ENCODE measurements at regions not wholly inside any gene's neighbourhood (a gene's known extent, or its start where the extent isn't known, plus 50 kb on each side); places are given as distances from the start of the nearest gene placed in this dataset.

- peaks cover 0 to 7% of the 10 kb centered on the region in 2 experiments; a peak in 1 of 3 replicates for H3K36me3 ChIP-seq (ENCODE audit: control insufficient read depth in 2 of 2, insufficient read depth in 1 of 2, low read length in 2 of 2)
- no peak for TF ChIP-seq ZBTB7A (tag by site-specific recombination; IDR thresholded peaks at IDR 0.05; ENCODE audit: low read depth)
- TF ChIP-seq ZNF544 (tag by site-specific recombination; IDR thresholded peaks at IDR 0.05) = no peak
- no peak for TF ChIP-seq ZNF423 (tag by site-specific recombination; IDR thresholded peaks at IDR 0.05)
- no peak for TF ChIP-seq ZNF335 (tag by site-specific recombination; conservative IDR thresholded peaks at IDR 0.05)
- no peak for TF ChIP-seq ZNF202 (tag by site-specific recombination; IDR thresholded peaks at IDR 0.05; ENCODE audit: borderline replicate concordance)
- TF ChIP-seq ZSCAN16 (tag by site-specific recombination; IDR thresholded peaks at IDR 0.05) = no peak
- no peak for TF ChIP-seq ZNF114 (tag by site-specific recombination; IDR thresholded peaks at IDR 0.05)
- no peak for TF ChIP-seq OVOL3 (tag by site-specific recombination; IDR thresholded peaks at IDR 0.05)
- no peak for TF ChIP-seq GLIS1 (tag by site-specific recombination; IDR thresholded peaks at IDR 0.05)
- TF ChIP-seq MZF1 (tag by site-specific recombination; IDR thresholded peaks at IDR 0.05; ENCODE audit: borderline replicate concordance) = no peak
- no peak for TF ChIP-seq ZNF639 (tag by site-specific recombination; IDR thresholded peaks at IDR 0.05)
- no peak for TF ChIP-seq HOXC10 (CRISPR knock-in tag; IDR thresholded peaks at IDR 0.05)
- no peak for TF ChIP-seq ZBTB8A (tag by site-specific recombination; IDR thresholded peaks at IDR 0.05)
- no peak for TF ChIP-seq ZFHX2 (tag by site-specific recombination; conservative IDR thresholded peaks at IDR 0.05)
- TF ChIP-seq ZXDB (tag by site-specific recombination; IDR thresholded peaks at IDR 0.05) = no peak
- no peak for TF ChIP-seq HOXA7 (CRISPR knock-in tag; IDR thresholded peaks at IDR 0.05; ENCODE audit: borderline replicate concordance)
- no peak for TF ChIP-seq KLF17 (tag by site-specific recombination; IDR thresholded peaks at IDR 0.05)
- TF ChIP-seq ZNF280D (tag by site-specific recombination; IDR thresholded peaks at IDR 0.05) = no peak
- POLR2A ChIA-PET = no interaction called here
- H3K4me1 ChIP-seq (ENCODE audit: control insufficient read depth, insufficient read depth, low read length) = no peaks in the 10 kb centered on the region
- no peaks in the 10 kb centered on the region for H3K9me3 ChIP-seq (ENCODE audit: control insufficient read depth, insufficient read depth, low read depth, low read length)
- H3K27ac ChIP-seq (ENCODE audit: extremely low read depth, low read depth, low read length) = no peak overlapping the region
- CTCF ChIA-PET = interaction anchor here (1.1 to 2.3 kb wide), 2 partner anchors 8 to 14 kb away, joined by 3 to 26 read pairs; no protein-coding TSS in a partner anchor
- no peak overlapping the region for H3K4me3 ChIP-seq (ENCODE audit: low read depth, low read length)
These were observed 82.3 kb downstream of the SYNE3 start for GRCh38 chr14:95434121-95434520.

- ChIA-PET POLR2A (no interaction called here), CTCF (interaction anchor here (0.5 to 2.3 kb wide), 7 partner anchors 9 to 763 kb away, joined by 3 to 26 read pairs (median 4); no protein-coding TSS in a partner anchor)
- Histone ChIP-seq H3K4me3 (ENCODE audit: low read depth, low read length) (no peak overlapping the region), H3K36me3 (ENCODE audit: control insufficient read depth in 2 of 2, insufficient read depth in 1 of 2, low read length in 2 of 2) (peaks cover 0 to 7% of the 10 kb centered on the region in 2 experiments; a peak in 1 of 3 replicates), H3K27ac (ENCODE audit: extremely low read depth, low read depth, low read length) (no peak overlapping the region), H3K9me3 (ENCODE audit: control insufficient read depth, insufficient read depth, low read depth, low read length) (no peaks in the 10 kb centered on the region), H3K4me1 (ENCODE audit: control insufficient read depth, insufficient read depth, low read length) (no peaks in the 10 kb centered on the region)
- TF ChIP-seq ZNF626 (tag by site-specific recombination; IDR thresholded peaks at IDR 0.05) (no peak), ZNF292 (tag by site-specific recombination; IDR thresholded peaks at IDR 0.05; ENCODE audit: borderline replicate concordance, low read depth) (no peak)
These were observed 83.4 kb downstream of the SYNE3 start for GRCh38 chr14:95433094-95433478.

All from HEK293 (cell line).